Left hindlimb (tissue), 1 donor: ENCODE measurements at regions not wholly inside any gene's neighbourhood (a gene's known extent, or its start where the extent isn't known, plus 50 kb on each side); places are given as distances from the start of the nearest gene placed in this dataset.

Experiments
- DNase-seq: peaks from one replicate; pipeline ENCODE4 v3.0.0-alpha.2; 2018

GRCh38 chr11:109298865-109299264 is 123.1 kb upstream of the C11orf87 start:
- no peak for DNase-seq

- DNase-seq, result no peak
Measured at GRCh38 chr11:109300211-109300610, 121.8 kb upstream of the C11orf87 start.

GRCh38 chr11:109302591-109303334 is 119.2 kb upstream of the C11orf87 start:
- DNase-seq, result no peak

- no peak for DNase-seq
Measured at GRCh38 chr11:109303342-109303741, 118.6 kb upstream of the C11orf87 start.

GRCh38 chr11:109304159-109304558 is 117.8 kb upstream of the C11orf87 start:
- DNase-seq, result no peak

GRCh38 chr11:109305009-109305408 is 117.0 kb upstream of the C11orf87 start:
- DNase-seq, result no peak

DNA sequence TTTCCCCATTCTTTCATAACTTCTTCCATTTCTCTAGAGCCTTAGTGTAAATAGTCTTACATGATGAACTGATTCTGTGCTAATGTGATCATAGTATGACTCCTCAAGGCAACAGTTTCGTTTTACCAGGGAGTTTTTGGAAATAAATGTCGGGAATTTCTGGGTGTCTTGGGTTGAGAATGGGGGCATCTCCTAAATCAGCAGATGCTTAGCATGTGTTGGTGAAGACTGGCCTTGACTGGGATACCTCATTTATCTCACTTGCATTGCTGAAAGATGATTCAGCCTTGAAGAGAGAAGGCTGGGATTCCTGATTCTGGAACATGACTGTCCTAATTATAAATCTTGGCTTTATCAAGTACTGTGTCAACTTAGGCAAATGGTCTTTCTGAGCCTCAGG is 115.7 kb upstream of the C11orf87 start:
- no peak for DNase-seq

- DNase-seq, result no peak
Measured at GRCh38 chr11:109307366-109307765, 114.6 kb upstream of the C11orf87 start.

GRCh38 chr11:109308551-109308950 is 113.4 kb upstream of the C11orf87 start:
- DNase-seq, result no peak

DNA sequence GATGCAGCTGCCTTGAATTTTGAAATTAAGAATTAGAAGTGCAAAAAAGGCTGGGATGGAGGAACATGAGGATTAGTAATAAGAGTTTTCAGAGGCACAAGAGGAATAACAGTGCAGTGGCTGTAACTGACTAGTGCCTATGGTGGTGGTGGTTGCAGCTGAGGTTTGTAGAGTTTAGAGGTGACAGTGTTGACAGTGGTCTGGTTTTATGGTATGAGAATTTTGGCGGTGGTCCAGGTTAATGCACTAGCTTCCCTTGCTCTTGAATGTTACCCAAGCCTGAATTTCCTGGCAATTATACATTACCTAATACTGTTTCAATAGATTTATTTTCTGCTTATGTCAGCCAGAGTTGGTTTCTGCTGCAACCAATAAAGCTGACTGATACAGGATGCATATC is 112.8 kb upstream of the C11orf87 start:
- DNase-seq, result no peak

GRCh38 chr11:109317726-109318125 is 104.3 kb upstream of the C11orf87 start:
- DNase-seq, result no peak

DNA sequence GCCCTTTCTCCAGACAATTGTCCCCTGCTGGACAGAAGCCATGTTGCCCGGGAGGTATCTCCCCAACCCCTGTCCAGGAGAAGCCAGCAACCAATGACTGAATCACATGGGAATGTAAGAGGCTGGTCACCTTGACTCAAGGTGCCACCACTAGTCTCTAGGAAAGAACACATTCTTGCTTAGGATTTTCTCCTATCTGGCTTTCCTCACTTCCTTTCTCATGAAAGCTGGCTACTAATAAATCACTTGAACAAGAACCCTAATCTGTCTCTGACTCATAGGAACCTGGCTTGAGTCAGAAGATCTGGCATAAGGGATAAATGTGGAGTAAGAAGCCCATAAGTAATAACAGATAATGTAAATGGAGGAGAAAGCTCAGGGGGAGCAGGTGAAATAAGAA is 101.4 kb upstream of the C11orf87 start:
- DNase-seq, result no peak

DNA sequence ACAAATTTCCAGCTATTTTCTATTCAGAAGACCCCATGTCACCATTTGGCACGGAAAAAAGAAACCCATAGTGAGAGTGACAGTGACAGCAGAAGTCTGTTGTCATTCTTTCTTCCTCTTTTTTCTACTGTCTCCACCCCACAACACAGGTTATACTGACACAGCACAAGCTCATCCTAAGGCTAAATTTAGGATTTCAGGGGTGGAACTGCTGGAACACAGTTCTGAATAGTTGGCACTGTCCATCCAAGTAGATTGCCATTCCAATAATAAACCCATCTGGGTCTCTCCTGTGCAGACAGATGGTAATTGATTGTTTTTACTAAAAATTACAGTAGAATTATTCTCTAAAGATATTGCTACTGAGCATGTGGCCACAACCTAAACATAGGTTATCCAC is 95.2 kb upstream of the C11orf87 start:
- no peak for DNase-seq

DNA sequence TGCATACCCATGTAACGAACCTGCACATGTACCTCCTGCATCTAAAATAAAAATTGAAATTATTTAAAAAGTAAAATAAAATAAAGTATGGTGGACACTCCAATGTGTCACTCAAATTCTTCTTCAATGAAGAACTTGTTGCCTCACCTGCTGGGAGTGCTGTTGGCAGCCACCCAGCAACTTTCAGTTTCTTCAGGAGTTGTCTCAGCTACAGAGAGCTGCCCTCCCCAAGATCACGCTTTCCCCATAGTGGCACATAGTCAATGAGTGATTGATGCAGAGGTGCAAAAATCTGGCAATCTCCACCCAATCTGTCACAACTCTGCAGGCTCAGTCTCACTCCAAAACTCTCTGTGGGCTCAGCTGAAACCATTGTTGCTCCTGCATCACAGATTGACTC is 92.3 kb upstream of the C11orf87 start:
- no peak for DNase-seq

- DNase-seq, result no peak
Measured at GRCh38 chr11:109338131-109338530, 83.9 kb upstream of the C11orf87 start.

DNA sequence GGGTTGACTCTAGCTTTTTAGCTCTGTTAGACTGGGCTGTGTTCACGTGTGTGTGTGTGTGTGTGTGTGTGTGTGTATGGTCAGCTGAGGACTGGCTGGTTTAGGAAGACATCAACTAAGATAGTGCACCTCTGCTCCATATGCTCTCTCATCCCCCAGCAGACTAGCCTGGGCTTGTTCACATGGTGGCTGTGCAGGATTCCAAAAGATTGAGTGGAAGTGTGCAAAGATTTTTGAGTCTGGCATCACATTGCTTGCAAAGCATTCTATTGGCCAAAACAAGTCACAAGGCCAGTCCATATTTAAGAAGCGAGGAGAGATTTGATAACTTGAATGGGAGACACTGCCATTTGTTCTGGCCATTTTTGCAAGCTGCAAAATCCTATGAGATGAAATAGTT is 79.7 kb upstream of the C11orf87 start:
- no peak for DNase-seq

DNA sequence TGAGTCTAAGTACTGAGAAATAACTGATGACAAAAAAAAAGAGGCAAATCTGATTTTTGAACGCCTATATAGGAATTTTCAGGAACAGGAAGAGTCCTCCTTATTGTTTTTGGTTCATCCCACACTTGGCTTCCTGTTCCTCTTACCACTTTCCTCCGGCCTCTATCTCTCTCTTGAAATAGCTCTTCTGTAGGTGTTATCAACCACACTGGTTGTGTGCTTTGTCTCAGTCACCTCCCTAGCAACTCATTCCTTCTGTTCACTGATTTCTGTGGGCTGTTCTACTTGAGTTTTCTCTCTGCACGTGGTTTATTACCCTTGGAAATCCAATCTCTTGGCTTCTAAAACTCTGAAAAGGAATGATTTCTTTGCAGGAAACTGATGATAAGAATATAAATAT is 78.7 kb upstream of the C11orf87 start:
- DNase-seq, result no peak

- no peak for DNase-seq
Measured at GRCh38 chr11:109347304-109347703, 74.7 kb upstream of the C11orf87 start.

DNA sequence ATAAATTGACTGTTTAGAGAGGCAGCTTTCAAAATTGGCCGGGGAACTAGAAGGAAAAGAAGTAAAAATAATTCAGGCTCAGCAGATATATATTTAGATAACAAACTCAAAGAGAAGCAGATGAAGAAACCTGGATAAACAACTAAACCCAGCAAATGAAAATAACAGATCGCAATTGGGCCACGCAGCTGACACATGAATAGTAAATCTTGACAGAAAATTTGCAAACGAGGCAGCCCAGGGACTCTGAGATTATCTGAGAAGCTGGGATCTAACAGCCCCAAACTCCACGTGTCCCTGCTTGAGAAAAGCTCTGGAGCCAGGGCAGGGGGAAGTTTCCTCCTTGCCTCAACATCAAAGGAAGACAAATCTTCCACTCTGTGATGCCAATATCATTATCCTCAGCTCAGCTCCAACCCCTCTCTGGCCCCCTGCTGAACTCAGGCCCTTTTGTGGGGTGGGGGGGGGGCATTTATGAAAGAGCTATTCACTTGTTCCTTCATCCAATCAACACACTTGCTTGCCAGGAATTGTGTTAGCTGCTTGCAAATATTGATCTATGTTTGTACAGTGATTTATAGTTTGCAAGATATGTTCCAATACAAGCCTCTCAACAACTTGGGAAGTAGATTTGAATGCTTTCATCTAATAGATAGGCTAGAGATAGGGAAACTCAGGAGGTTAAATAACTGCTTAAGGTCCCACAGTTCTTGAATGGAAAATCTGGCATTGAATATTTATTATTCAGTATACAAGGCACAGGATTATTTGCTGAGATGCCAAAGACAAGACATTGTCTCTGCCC is 72.5 kb upstream of the C11orf87 start:
- no peak for DNase-seq

DNA sequence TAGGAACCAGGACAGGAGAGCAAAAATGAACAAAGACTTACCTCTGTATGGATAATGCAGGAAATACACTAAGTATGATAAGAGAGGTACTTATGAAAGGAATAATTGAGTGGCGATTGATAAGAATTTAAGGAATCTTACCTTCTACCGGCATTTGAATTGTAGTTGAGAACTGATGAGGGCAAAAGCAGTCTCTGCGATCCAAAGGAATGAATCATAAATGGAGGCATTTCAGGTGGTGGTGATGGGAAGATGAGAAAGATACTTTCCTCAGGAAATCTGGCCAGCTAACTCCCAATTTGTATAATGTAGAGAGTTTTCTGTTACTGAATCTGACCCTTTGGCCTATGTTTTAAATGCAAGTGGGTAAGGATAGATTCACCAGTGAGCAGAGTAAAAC is 71.9 kb upstream of the C11orf87 start:
- no peak for DNase-seq

DNA sequence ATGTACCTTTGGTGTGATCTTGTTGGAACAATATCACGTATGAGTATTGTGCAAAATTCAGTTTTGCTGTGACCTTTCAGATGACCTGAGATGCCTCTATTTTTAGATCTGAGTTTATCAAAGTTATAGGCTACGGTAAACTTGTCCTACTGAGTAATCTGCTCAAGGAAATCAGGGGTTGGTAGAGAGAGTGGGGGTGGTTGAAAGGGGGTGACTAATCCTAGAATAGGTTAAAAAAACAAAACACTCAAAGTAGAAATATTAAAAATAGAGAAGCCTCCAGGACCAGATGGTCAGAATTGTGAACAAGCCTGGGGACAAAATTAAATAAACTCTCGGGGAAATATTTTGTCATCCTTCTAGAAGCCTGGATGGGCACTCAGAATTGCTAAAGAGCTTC is 59.9 kb upstream of the C11orf87 start:
- DNase-seq, result no peak

DNA sequence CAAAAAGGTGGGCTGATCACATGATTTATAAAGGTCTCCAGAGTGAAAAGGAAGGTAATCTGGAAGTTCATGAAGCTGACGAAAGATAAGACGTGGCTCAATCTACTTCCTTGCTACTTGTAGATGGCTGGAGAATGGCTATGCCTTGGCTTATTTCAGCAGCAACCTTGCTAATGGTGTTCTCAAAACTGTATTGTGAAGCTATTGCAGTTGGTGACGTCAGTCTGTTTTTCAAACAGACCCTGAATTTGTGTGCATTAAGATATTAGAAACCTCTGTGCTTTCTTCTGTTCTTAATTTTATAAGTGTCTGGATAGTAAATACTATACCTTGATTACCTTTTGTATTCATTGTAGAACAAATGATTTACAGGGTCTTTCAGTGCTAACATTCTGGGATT is 58.3 kb upstream of the C11orf87 start:
- no peak for DNase-seq

DNA sequence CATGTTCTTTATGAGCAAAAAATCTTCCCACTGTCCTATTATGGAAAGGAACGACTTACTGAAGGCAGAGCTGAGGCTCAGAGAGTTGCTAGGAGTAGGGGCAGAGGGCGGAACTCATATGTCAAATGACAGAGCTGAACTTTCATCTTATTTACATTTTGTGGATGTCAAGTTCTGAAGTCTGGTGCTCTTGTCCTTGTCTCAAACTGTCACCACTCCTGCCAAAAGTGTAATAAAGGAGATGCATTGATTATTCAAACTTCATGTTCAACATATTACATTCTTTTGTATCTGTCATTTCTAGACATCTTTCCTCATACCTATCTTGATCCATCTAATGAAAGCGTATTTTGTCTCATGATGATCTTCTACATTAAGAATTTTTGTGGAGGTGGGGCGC is 57.1 kb upstream of the C11orf87 start:
- DNase-seq, result no peak

DNA sequence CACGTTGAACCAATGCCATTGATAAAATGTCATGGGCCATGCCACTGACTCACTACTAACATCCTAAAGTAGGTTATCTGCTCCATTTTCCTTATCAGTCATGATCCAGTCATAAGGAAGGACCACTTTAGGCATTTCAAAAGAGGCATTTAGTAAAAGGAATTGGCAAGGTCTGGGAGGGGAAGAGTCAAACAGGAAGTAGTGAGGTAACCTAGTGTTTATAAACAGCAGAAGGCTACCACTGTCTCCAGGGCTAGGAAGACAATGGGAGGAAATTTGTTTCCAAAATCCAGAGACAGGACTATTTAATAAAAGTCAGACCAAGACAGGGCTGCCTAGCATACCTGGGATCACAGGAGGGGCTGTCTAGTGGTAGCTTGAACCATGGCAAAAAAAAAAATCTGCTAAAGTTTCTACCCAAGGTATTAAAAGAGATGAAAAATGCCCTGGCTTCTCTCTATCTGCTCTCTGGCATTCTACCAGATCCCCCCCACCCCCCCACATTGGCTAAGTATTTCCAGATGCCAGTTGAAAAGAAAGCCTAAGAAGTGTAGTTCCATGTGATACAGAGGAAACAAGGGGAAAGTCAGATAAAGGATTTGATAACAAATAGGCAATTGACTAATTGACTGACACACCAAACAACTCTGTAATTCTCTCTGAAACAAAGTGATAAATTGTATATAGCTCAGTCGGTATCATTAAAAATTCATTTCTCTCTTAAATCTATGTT is 50.4 kb upstream of the C11orf87 start:
- DNase-seq, result no peak
